ENCODE measurements at regions not wholly inside any gene's neighbourhood (a gene's known extent, or its start where the extent isn't known, plus 50 kb on each side); places are given as distances from the start of the nearest gene placed in this dataset.

DNA sequence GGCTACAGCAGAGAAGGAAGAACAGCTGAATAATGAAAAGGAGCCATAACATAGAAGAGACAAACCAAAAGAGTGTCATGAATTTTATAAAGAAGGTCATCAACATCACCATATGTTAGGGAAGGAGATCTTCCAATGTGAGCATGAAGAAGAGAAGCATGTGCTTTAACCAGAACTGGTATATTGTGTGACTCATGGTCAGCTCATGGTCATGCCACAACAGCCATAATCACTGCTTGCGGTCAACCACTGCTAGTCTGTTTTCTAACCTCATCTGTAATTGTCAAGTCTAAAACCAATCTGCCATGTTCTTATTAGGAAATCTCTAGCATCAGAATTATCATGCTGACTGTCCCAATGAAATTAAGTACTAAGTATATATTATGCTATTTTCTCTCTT is 204.1 kb upstream of the VRK2 start:
- DNase-seq (ENCODE audit: low spot score), result no peak
- H3K27ac Mint-ChIP-seq, result no peak overlapping the region
- peaks cover 9% of the 10 kb centered on the region for H3K9me3 Mint-ChIP-seq
- Histone ChIP-seq H3K4me1 (no peaks in the 10 kb centered on the region), H3K4me2 (no peak overlapping the region), H3K9me3 (ENCODE audit: low read depth) (no peaks in the 10 kb centered on the region), H4K20me1 (ENCODE audit: low read depth) (no peaks in the 10 kb centered on the region), H3F3A (ENCODE audit: low read depth) (no peaks in the 10 kb centered on the region), H3K79me2 (ENCODE audit: low read depth) (no peaks in the 10 kb centered on the region), H3K36me3 (no peaks in the 10 kb centered on the region), H3K9ac (no peak overlapping the region), H3K27ac (no peak overlapping the region), H3K4me3 (no peak overlapping the region), H3K27me3 (no peaks in the 10 kb centered on the region), H2AFZ (replicated peaks) (no peak overlapping the region)
- no peak overlapping the region for H3K4me3 Mint-ChIP-seq
- H3K36me3 Mint-ChIP-seq, result no peaks in the 10 kb centered on the region
- H3K4me1 Mint-ChIP-seq, result no peaks in the 10 kb centered on the region
- TF ChIP-seq EZH2 (IDR thresholded peaks at IDR 0.05) (no peak), EZH2phosphoT487 (IDR thresholded peaks at IDR 0.05) (no peak)
- TF ChIP-seq, protein P1, sequence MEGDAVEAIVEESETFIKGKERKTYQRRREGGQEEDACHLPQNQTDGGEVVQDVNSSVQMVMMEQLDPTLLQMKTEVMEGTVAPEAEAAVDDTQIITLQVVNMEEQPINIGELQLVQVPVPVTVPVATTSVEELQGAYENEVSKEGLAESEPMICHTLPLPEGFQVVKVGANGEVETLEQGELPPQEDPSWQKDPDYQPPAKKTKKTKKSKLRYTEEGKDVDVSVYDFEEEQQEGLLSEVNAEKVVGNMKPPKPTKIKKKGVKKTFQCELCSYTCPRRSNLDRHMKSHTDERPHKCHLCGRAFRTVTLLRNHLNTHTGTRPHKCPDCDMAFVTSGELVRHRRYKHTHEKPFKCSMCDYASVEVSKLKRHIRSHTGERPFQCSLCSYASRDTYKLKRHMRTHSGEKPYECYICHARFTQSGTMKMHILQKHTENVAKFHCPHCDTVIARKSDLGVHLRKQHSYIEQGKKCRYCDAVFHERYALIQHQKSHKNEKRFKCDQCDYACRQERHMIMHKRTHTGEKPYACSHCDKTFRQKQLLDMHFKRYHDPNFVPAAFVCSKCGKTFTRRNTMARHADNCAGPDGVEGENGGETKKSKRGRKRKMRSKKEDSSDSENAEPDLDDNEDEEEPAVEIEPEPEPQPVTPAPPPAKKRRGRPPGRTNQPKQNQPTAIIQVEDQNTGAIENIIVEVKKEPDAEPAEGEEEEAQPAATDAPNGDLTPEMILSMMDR (IDR thresholded peaks at IDR 0.05), result no peak
- H3K27me3 Mint-ChIP-seq (ENCODE audit: insufficient read depth, low read depth), result no peaks in the 10 kb centered on the region

GRCh38 chr2:57843158-57843557 is 203.4 kb upstream of the VRK2 start:
- no peak overlapping the region for H3K27ac Mint-ChIP-seq
- TF ChIP-seq, protein P1 (IDR thresholded peaks at IDR 0.05), result no peak
- no peak for TF ChIP-seq EZH2 (IDR thresholded peaks at IDR 0.05)
- TF ChIP-seq EZH2phosphoT487 (IDR thresholded peaks at IDR 0.05), result no peak
- no peaks in the 10 kb centered on the region for H3K4me1 Mint-ChIP-seq
- H3K27me3 ChIP-seq, result no peaks in the 10 kb centered on the region
- peaks cover 10% of the 10 kb centered on the region for H3K9me3 Mint-ChIP-seq
- no peak overlapping the region for H3K4me2 ChIP-seq
- no peak overlapping the region for H2AFZ ChIP-seq (replicated peaks)
- H3K36me3 ChIP-seq, result no peaks in the 10 kb centered on the region
- no peaks in the 10 kb centered on the region for H3K4me1 ChIP-seq
- no peaks in the 10 kb centered on the region for H3K27me3 Mint-ChIP-seq (ENCODE audit: insufficient read depth, low read depth)
- no peak overlapping the region for H3K4me3 Mint-ChIP-seq
- no peaks in the 10 kb centered on the region for H3K36me3 Mint-ChIP-seq
- no peak overlapping the region for H3K9ac ChIP-seq
- H3K79me2 ChIP-seq (ENCODE audit: low read depth), result no peaks in the 10 kb centered on the region
- no peaks in the 10 kb centered on the region for H3F3A ChIP-seq (ENCODE audit: low read depth)
- no peak for DNase-seq (ENCODE audit: low spot score)
- no peaks in the 10 kb centered on the region for H3K9me3 ChIP-seq (ENCODE audit: low read depth)
- H3K27ac ChIP-seq, result no peak overlapping the region
- no peaks in the 10 kb centered on the region for H4K20me1 ChIP-seq (ENCODE audit: low read depth)
- no peak overlapping the region for H3K4me3 ChIP-seq

GRCh38 chr2:57848723-57849122 is 197.9 kb upstream of the VRK2 start:
- no peak overlapping the region for H3K27ac ChIP-seq
- no peaks in the 10 kb centered on the region for H4K20me1 ChIP-seq (ENCODE audit: low read depth)
- Mint-ChIP-seq H3K27ac (no peak overlapping the region), H3K9me3 (peaks cover 12% of the 10 kb centered on the region), H3K27me3 (ENCODE audit: insufficient read depth, low read depth) (no peaks in the 10 kb centered on the region), H3K36me3 (no peaks in the 10 kb centered on the region), H3K4me3 (no peak overlapping the region), H3K4me1 (no peaks in the 10 kb centered on the region)
- TF ChIP-seq EZH2 (IDR thresholded peaks at IDR 0.05), result no peak
- no peak for TF ChIP-seq EZH2phosphoT487 (IDR thresholded peaks at IDR 0.05)
- TF ChIP-seq, protein P1 (IDR thresholded peaks at IDR 0.05), result no peak
- H3F3A ChIP-seq (ENCODE audit: low read depth), result no peaks in the 10 kb centered on the region
- no peak overlapping the region for H3K4me2 ChIP-seq
- no peak overlapping the region for H3K9ac ChIP-seq
- no peaks in the 10 kb centered on the region for H3K36me3 ChIP-seq
- H3K4me1 ChIP-seq, result no peaks in the 10 kb centered on the region
- no peak overlapping the region for H3K4me3 ChIP-seq
- no peaks in the 10 kb centered on the region for H3K79me2 ChIP-seq (ENCODE audit: low read depth)
- H3K9me3 ChIP-seq (ENCODE audit: low read depth), result no peaks in the 10 kb centered on the region
- DNase-seq (ENCODE audit: low spot score), result no peak
- H2AFZ ChIP-seq (replicated peaks), result no peak overlapping the region
- H3K27me3 ChIP-seq, result no peaks in the 10 kb centered on the region
